Fibroblast of gingiva (primary cell): ENCODE measurements at regions not wholly inside any gene's neighbourhood (a gene's known extent, or its start where the extent isn't known, plus 50 kb on each side); places are given as distances from the start of the nearest gene placed in this dataset.
"Not testable (repeated sequence)": the region's sequence is repeated elsewhere in the genome, so short reads cannot be mapped to it uniquely, and the experiment has no call there.

Experiments
- DNase-seq: peaks from one replicate; pipeline ENCODE4 v3.0.0-alpha.2; 2011; ENCODE audit warnings: low read depth

DNA sequence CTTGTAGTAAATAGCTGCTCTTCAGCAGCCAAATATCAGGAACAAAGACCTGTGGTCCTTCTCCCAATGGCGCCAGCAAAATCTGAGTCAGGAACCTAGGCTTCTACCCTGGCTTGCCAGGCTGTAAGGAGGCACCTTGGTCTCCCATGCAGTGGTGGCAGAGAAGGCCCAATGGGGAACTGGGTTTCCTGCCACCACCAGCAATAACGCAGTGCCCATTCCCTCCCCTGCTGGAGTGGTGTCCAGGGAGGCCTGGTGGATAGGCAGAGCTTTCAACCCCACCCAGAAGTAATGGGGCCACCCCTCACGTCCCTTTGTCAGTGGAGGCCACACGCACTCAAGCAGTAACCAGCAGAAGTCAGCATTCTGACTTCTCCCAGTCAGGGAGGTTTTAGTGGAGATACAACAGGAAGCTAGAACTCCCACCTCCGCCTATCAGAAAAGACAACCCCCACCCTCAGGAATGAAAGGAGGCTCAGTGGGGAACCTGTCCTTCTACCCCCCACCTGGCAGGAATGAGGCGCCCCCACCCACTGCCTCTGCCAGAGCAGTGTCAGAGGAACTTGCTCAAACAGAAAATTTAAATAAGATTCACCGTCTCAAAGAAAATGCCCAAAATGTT is 132.4 kb downstream of the COPS8 start:
- DNase-seq = no peak

DNA sequence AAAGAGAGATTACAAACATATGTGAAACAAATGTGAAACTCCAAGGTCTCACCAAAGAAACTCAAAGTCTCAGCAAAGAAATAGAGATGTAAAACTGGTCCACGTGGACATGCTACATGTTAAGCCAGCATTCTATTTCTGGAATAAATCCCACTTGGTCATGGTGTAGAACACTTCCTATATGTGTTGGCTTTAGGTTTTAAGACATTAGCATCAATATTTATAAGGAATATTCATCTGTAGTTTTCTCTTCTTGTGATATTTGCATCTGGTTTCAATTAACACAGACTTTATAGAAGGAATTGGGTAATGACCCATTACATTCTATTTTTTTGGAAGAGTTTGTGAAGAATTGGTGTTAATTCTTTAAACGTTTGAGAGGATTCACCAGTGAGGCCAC is 133.1 kb downstream of the COPS8 start:
- DNase-seq = peak; percentile 60

DNA sequence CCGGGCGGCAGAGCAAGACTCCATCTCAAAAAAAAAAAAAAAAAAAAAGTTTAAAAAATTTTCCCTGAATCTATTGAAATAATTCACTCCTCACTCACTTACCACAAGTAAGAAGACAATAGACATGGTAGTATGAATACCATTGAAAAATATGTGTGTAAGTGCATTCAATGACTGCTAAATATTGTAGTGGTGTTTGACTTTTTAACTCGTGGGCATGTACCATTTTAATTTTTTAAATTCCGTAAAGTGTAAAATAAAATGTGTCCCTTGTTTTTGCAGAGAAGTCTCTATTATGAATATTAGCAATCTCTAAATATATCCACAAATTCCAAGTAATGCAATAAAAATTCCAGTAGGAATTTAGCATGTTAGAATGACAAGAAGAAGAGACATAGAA is 134.1 kb downstream of the COPS8 start:
- no peak for DNase-seq

DNA sequence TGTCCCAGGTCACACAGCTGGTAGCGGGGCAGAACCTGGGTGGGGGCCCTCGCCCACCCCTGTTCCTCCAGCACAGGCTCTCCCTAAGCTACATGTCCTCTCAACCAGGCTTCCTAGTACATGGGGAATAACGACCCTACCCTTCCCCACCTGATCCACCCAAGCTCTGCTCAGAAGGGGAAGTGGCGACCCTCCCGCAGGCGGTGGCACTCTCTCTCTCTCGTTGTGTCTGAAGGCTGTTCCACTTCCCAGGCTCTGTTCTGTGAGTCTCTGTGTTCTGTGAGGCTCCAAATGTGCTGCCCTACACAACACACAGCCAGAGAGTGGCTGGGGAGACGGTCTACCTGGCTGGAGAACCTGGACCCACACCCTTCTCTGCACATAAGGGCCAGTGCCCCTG is 135.8 kb downstream of the COPS8 start:
- no peak for DNase-seq

- peak; percentile 94 for DNase-seq
Observed at GRCh38 chr2:237222178-237222577, 136.5 kb downstream of the COPS8 start.

- DNase-seq = no peak
Observed at GRCh38 chr2:237222601-237223041, 136.9 kb downstream of the COPS8 start.

GRCh38 chr2:237223201-237223861 is 137.6 kb downstream of the COPS8 start:
- peak; percentile 100 for DNase-seq

- DNase-seq = no peak
Observed at GRCh38 chr2:237227190-237227589, 141.5 kb downstream of the COPS8 start.

GRCh38 chr2:237227592-237228280 is 142.0 kb downstream of the COPS8 start:
- peak; percentile 78 for DNase-seq

DNA sequence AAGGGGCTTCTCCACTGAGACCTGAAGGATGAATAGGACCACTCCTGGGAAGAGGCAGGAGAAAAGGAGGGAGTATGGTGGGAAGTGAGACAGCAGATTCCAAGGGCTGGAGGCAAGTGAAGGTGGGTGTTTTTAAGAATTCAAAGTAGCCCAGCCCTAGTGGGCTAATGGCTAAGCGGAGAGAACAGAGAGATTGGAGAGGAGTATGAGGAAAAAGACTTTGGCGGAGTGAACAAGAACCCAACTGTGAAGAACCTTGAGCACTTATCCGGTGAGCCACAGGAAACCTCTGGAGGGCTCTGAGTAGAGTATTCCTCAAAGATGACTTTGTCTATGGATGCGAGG is 142.6 kb downstream of the COPS8 start:
- DNase-seq = no peak

DNA sequence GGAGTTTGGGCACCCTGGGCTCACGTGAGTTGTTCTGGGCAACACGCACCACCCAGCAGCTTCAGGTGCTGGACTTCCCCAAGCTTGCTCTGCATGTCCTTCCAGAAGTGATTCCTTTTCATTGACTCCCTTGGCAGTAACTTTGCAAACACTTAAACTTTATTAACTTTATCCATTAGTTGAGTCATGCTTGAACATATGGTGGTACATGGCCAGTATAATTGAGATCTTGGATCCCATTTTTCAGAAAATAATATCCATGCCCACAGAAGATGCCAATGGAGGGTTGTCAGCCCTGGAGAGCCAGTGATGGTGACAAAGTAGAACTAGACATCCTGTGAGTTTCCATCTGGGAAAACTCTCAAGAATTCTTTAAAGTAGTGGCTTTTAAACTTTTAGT is 144.2 kb downstream of the COPS8 start:
- no peak for DNase-seq

GRCh38 chr2:237230355-237230754 is 144.7 kb downstream of the COPS8 start:
- no peak for DNase-seq

GRCh38 chr2:237231593-237231992 is 145.9 kb downstream of the COPS8 start:
- DNase-seq = no peak

GRCh38 chr2:237232166-237232565 is 146.5 kb downstream of the COPS8 start:
- no peak for DNase-seq

DNA sequence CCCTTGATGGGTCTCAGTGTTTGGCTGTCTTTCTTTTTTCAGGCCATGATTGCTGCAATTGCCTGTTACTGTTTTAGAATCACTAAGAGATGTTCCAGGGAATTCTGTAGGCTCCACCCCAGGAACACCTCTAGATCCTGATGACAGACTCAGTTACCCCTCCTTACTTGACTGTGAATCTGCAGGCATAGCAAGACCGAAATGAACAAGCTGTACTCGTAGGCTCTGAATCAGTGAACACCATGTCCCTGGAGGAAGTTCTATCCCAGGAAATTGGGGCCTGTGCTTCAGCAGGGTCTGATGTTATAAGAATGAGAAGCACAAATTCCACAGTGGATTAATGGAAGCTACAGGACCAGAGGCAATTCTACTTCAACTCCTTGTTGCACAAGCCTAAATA is 148.6 kb downstream of the COPS8 start:
- DNase-seq = no peak

DNA sequence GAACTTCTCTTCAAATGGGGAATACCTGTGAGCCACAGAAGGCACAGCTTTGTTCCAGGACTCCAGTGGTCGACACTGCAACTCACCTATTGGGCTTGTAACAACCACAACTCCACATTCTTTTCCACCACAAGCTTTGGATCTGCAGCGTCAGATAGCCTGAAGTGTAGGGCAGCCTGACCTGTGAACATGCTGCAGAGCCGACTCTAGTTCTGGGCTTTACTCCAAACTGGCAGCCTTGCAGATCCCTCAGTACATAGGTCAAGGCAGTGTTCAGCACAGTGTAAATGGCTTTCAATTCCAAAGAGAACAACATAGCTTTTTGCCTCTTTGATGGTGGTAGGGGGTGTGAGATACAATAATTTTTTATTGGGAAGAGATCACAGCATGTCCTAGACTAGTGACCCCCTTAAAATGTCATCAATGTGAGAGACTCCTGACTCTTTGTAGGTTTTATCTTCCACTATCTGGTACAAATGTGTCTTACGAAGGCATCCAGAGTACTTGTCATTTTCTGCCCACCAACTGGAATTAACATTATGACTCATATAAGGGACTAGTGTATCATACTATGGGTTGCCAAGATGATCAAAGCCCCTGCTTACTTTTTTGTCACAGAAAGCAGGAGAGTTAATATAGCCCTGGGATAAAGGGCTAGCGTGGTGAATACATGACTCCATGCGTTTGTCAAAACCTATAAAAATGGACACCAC is 149.8 kb downstream of the COPS8 start:
- peak; percentile 87 for DNase-seq

DNA sequence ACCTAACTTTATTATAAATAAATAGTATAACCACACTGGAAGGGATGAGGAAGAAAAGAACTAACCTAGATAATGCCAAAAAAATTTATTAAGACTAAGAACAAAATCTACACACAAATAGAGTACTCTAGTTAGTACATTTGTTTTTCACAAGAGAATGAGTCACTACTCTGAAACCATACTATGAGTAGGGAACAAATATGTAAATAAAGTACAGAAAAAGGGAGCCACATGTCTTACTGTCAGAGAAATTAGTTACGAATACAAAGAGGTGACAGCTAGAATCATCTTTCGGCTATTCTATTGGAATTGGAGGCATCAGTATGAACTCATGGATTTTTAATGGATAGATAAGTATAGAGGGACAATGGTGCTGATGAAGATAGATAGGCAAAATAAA is 150.5 kb downstream of the COPS8 start:
- DNase-seq = peak; percentile 62

DNA sequence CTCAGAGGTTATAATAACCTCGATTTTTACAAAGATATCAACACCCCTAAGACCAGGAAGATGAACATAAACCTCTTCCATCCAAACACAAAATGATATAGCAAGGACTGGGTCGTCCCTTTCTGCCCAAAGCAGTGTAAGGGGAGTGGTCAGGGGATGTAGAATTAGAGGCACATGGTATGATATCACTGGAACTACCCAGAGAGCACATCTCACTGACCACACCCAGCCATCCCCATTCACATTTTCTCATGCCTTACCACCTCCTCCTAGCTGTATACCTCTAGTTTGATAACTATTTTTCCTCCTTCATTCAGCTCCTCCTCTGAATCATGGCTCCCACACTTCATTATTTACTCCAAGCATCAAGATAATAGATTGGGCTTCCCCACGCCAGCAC is 152.6 kb downstream of the COPS8 start:
- DNase-seq = no peak

GRCh38 chr2:237240252-237240651 is 154.6 kb downstream of the COPS8 start:
- DNase-seq = no peak

- not testable (repeated sequence) for DNase-seq
Observed at GRCh38 chr2:237240868-237241267, 155.2 kb downstream of the COPS8 start.

GRCh38 chr2:237242091-237242536 is 156.4 kb downstream of the COPS8 start:
- peak; percentile 69 for DNase-seq

DNA sequence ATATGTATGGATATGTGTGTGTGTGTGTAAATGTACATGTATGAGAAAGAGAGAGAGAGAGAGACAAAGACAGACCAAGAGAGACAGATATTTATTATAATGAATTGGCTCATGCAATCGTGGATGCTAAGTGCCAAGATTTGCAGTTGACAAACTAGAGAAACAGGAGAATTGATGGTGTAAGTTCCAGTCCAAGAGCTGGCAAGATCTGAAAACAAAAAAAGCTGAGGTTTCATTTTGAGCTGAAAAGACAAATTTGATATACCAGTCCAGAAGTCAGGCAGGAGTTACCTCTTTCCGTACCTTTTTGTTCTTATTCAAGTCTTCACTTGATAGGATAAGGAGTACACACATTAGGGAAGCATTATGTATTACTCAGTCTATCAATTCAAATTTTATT is 157.8 kb downstream of the COPS8 start:
- DNase-seq = peak; percentile 51

- no peak for DNase-seq
Observed at GRCh38 chr2:237244178-237244577, 158.5 kb downstream of the COPS8 start.
